IPS-11a (cell line): ENCODE measurements at regions not wholly inside any gene's neighbourhood (a gene's known extent, or its start where the extent isn't known, plus 50 kb on each side); places are given as distances from the start of the nearest gene placed in this dataset.

Experiments
- H3K4me3 ChIP-seq: one replicate; pipeline ENCODE4 v1.5.1; 2013; ENCODE audit warnings: low read depth, low read length, control low read depth

DNA sequence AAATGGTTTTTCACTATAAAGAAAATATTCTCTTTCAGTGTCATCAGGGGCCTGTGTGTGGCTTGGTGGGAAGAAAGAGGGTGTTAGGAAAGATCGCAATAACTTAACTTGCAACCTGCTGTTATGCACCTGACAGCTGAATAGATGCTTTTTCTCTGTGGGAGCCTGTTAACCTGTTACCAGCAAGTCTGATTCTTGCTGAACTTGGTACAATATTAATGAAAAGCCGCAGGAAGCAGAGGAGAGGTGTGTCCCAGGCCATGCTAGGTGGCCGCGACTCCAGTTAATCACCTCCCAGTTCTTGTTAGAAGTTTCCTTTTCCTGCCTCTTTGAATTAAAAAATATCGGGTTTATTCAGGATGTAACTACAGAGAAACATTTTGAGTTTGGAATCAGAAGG is 494.8 kb upstream of the AGA start:
- no peak overlapping the region for H3K4me3 ChIP-seq

DNA sequence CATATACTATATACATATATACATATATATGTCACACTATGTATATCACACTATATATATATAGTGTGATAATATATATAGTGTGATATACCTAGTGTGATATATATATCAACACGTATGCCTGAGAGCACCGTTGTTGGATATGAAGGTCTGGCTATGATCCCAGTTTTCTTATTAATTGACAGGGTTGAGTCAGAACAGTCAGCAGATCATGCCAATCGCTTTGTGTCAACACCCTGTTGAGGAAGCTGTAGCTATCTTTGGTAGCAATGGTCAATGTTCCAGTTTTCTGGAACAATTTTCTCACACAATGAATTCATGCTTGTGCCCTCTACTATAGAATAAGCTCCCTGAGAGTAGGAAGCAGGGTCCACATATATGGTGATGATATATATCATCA is 496.0 kb upstream of the AGA start:
- no peak overlapping the region for H3K4me3 ChIP-seq

DNA sequence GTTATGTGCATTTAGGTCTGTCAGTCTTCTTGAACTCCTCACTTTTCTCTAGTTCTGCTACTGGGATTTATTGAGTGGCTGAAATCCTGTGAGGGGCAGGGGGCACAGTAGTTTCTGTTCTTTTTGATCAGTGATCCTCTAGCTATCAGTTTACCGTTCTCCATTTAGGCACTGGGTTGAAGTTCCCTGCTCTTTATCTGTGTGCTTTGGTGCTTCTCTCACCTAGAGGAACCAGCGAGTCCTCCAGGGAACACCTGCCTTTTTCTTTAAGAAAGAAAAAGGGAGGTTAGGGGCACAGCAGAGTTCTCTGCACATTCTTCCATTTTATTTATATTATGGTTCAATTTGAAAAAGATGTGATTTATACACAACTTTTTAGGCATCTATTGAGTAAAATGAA is 503.0 kb upstream of the AGA start:
- H3K4me3 ChIP-seq = no peak overlapping the region

DNA sequence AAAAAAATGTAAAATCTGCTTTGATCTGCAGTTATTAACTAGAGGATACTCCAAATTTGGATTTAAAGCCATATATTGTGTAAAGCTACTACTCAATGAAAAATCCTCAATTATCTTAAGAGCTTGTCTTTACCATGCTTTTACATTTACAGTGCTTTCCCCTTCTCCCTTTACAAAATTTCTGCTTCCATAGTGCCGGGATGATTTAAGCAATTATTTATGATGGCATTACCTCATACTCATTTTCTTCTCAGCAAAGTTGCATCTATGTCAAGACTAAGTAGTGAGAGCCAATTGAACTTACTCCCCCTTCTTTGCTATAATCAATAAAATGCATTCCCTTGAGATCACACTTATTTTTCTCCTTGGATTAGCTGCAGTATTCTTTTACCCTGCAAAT is 505.4 kb upstream of the AGA start:
- H3K4me3 ChIP-seq = no peak overlapping the region

DNA sequence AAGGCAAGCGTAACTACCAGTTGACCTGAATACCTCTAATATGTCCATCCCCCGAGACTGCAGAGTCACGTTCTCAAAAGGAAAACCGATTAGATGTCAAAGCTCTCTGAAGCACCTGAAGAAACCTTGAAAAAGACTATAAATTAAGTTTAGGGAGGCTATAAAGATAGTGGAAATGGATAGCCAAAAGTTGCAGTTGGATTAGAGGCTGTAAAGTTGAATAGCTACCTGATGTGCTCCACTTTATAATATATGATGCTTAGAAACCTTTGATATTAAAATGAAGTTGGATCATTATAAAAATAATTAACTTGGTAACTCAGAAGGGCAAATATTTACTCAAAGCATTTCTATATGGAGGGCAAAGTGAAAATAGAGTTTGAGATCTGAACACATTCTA is 506.6 kb upstream of the AGA start:
- no peak overlapping the region for H3K4me3 ChIP-seq

DNA sequence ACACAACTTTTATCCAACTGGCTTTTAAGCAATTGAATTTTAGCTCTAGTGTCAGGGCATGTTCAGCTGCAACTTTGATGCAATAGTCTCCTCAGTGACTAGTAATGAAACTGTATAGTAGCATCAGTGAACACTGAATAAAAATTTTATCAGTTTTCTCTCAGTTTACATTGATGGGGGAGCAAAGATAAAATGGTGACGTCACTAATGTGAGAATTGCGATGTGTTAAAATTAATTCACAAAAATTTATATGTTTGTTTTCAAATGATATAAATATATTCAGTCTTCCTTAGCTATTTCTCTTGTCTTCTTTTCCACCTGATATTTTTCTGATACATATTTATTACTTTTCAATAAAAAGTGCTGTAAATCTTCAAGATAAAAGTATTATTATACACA is 508.8 kb upstream of the AGA start:
- no peak overlapping the region for H3K4me3 ChIP-seq

DNA sequence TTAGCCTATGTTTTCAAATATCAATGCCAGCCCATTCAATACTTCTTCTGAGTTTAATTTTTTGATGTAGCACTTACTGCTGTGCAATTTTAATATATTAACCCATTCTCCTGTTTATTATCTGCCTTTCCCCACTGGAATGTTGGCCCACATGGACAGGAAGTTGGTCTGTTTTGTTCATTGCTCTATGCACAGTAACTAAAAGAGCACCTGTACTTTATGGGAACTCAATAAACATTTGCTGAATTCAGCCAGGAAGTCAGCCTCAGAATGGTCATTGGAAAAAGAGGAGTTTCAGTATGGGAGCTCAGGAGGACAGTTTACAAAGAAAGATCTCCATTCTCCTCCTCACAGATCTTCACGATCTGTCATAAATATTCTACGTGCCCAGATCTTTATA is 510.5 kb upstream of the AGA start:
- H3K4me3 ChIP-seq = no peak overlapping the region

DNA sequence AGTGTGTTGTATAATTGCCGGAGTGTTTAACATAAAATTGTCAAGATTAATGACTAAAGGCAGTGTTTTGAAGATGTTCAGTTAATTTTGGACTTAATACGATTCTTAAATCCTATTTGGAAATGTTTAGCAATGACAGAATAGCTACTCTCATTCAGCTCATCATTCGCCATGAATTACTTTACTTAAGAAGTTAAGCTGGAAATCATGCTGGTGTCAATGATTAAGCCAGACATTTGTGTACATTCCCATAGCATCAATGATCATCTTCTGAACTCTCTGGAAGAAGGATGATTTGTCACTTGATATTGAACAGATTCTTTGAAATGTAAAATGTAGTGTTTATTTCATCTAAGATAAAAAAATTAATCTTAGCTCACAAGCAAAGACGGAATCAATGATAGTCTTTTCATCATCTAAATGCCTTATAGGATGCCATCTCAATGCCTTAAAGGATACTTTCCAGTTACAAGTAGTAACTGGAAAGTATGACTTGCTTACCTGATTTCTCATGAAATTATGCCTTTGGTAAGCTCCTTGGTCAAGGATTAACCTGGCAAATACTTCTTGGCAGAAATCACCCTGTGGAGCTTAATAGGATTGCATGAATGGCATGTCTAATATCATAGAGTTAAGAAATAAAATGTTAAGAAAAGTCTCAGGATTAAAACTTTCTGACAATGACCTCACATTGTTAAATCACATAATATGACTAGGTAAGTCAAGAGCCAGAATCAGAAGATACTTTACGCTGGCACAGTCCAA is 515.5 kb upstream of the AGA start:
- no peak overlapping the region for H3K4me3 ChIP-seq

DNA sequence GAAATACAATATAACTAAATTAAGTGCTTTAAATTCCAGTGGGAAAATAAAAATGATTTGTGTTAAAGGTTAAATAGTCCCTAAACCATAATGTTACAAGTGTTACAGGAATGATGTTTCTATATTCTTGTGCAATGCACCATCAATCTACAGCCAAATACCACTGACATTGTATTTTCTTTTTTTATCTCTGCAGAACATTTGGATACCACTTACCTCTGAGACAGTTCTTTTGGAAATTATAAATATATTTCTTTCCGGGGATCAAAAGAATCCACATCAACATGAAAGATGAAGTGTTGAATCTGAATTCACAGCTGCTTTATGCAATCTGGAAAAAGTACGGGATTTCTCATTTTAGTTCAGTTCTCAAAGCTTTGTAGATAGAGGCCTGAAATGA is 518.3 kb upstream of the AGA start:
- no peak overlapping the region for H3K4me3 ChIP-seq

DNA sequence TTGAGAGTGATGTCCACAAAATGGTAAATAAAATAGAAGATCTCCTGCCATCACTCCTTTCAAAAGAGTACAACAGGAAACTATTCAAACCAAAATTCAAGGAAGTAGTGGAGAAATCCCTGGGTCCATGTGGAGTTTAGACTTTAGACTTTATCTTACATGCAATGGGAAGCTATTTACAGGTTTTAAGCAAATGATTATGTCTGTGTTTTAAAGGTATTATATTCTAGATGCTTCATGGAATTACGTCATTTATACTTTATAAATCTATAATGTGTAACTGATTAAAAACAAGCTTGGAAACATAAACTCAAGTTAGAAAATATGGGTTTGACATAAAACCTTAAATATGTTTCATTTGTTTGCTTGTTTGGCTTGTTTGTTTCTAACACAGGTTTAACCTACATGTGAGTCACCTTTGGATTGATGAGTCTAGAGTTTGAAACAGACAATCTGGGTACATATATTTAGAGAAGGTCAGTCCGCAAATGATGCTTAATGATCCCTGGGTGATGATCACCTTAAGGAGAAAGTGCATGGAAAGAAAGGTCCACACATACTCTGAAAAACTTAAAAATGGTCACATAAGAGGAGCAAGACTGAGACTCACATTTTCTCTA is 519.6 kb upstream of the AGA start:
- H3K4me3 ChIP-seq = no peak overlapping the region

DNA sequence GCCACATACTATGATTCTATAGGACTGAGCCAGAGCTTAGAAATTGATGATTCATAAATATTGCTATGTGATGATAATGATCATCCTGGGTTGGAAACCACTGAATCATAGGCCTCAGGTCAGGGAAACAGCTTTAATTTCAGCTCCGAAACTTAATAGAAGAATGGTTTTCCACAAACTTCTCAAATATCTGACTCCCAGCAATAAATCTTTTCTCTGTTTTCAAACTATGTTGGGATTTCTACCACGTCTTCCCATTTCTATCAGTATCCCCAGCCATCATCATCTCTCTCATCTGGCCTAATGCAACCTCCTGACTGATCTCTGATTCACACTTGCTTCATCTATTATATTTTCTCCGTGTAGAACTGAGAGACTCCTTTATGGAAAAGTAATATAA is 521.8 kb upstream of the AGA start:
- no peak overlapping the region for H3K4me3 ChIP-seq

DNA sequence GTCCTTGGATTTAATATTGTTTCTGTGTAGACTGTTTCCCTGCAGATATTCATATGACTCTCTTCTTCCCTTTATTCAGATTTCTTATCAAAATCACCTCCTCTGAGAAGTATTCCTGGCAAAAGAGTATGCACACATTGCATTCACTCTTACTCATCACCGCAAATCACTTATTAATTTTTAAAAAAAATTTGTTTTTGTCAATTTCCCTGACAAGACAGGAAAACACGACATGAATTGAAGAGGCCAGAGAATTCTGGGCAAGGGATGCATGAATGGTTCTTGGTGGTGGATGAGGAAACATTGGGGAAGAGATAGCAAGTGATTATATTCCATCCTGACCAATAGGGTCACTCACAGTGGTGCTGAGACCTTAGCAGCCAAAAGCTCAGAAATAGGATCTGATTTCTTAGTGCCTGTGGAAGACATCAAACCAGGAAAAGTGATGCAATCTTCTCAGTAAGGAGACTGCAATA is 522.5 kb upstream of the AGA start:
- H3K4me3 ChIP-seq = no peak overlapping the region

DNA sequence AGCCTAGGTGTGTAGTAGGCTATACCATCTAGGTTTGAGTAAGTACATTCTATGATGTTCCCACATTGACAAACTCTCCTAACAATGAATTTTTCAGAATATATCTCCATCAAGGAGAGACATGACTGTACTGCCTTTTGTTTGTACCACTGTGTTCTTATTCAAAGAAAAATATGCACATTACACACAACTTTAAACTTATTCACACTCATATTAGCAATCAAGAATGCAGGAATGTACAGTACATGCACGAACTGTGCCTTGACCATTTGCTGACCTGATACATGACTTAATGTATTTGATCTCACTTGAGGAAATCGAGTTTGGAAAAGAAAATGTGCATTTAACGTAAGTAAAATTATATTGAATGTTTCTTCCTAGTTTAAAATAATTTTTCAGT is 525.1 kb upstream of the AGA start:
- H3K4me3 ChIP-seq = no peak overlapping the region

DNA sequence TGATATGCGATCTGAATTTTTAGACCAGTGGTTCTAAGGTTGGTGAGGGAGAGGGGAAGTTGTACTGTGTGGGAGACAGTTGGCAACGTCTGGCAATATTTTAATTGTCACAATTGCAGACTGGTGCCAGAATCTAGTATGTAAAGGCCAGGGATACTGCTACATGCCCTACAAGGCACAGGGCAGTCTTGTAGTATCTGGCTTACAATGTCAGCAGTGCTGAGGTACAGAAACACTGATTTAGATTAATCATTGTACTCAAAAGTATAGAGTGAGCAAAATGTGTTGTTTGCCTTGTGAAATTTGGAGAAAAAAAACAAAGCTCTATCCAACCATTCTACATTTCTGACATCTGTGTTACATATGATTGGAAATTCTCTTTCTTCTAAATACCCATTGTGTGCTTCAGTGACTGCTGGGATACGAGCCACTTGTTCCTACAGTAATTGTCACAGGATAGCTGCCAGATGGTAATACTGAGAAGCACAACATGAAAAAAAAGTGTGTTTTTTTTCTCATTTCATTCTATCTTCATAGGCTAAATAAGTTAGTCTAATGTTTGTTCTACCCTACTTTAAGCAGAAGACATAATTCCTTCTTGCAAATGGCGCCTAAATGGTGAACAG is 526.7 kb upstream of the AGA start:
- H3K4me3 ChIP-seq = no peak overlapping the region

DNA sequence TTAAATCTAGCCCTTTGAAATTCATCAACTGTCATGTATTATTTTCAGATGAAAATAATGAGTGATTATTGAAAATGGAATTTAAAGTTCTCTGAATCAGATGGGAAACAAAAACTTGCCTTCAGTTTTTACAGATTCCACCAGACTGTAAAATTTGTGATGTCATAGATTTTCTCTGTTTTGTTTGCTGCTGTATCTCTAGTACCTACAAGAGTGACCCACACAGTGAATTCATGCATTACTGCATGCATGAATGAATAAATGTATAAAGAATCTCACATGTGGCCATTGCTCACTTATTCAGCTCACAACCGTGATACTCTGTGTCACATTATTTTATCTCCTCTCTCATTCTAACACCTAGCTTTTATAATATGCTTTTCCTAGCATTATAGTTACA is 532.2 kb upstream of the AGA start:
- H3K4me3 ChIP-seq = no peak overlapping the region

DNA sequence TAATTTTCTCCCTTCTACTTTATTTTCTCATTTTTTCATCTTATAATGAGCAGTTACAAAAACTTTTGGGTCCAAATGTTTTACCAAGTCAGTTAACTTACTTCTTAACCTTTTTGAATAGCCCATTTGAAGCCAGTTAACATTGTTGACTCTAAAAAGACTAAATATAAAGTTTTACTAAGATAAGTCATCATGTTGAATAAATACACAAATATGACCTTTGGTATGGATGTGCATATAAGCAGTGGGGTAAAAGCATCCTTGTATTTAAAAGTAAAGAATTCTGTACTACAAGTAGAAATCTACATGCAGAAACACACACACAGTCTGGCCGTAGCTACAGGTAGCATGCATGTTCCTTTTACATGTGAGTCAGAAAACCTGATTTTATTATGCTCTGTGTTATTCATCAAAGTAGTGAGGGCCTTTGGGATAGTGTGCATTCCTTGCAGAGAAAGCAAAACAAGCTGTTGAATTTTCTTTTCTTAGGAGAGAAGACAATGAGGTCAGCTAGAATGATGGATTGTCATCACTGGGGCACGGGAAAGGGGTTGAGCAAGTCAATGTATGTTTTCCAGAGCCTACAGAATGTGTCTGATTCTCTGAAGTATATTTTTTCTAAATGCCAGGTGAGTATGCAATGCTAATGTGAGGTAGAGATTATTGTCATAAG is 533.2 kb upstream of the AGA start:
- no peak overlapping the region for H3K4me3 ChIP-seq

DNA sequence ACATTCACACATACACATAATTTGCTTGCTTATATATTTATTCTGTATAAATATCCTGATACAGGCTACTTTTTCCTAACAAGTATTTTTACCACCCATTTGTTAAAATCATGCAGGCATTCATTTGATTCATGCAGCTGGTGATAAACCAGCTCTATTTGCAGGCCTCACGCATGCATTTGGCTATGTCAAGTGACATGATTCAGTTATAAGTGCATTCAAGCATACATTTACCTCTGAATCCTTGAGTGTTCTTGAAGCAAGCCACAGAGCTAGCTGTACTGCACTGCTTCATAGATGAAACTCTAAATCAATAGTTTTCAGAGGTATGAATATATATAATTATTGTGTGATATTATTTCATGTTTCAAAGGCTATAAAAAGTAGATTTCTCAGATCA is 544.0 kb upstream of the AGA start:
- no peak overlapping the region for H3K4me3 ChIP-seq

DNA sequence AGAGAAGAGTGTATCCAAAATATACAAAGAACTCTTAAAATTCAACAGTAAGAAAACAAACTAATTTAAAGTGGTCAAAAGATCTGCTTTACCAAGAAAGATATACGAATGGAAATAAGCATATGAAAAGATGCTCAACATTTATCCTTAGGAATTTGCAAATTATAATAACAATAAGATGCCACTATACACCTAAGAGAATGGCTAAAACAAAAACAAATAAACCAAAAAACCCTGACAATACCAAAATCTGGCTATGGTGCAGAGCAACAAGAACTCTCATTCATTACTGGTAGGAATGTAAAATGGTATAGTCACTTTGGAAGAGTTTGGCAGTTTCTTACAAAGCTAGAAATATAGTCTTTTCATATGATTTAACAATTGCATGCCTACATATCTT is 545.7 kb upstream of the AGA start:
- H3K4me3 ChIP-seq = no peak overlapping the region

DNA sequence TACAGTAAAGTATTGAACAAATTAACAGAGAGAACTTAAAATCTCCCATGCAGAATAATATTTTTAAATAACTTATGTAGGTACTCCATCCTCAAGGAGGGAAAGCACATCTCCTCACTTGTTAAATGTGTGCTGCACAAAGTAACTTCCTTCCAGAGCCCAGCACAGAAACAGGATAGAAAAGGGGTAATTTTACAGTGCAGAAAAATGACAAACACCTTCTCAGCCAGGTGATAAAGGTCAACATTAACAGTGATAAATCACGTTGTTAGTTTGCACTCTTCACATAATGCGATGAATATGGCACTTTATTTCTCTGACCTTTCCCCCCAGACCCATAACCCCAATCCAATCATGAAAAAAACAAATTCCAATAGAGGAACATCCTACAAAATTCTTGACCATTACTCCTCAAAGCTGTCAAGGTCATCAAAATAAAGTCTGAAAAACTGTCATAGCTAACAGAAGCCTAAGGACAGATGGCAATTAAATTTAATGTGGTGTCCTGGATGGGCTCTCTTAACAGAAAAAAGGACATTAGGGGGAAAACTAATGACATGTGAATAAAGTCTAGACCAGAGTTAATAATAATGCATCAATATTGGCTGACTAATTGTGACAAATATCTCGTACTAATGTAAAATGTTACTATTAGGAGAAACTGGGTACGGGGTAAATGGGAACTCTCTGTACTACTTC is 547.4 kb upstream of the AGA start:
- H3K4me3 ChIP-seq = no peak overlapping the region

DNA sequence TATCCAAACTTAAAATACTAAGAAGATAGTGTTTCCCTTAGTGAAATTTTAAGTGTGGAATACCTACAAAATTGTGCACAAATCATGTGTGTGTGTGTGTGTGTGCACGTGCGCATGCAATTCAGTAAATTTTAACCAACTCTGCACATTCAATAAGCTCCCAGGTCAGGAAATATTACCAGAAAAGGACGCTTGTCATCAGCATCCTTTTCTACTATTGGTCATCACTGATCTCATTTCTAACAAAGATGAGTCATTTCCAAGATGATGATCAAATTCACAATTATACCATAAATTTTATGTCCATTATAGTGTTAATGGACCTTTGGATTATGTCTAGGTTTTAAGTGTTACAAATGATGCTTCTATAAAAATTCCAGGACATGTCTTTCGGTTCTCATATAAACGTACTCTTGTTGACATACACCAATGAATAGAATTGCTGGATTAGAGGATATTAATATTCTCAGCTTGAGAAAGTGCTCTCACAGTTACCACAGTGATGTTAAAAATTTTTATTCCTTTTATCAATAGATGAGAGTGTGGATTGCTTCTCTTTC is 560.9 kb upstream of the AGA start:
- no peak overlapping the region for H3K4me3 ChIP-seq

DNA sequence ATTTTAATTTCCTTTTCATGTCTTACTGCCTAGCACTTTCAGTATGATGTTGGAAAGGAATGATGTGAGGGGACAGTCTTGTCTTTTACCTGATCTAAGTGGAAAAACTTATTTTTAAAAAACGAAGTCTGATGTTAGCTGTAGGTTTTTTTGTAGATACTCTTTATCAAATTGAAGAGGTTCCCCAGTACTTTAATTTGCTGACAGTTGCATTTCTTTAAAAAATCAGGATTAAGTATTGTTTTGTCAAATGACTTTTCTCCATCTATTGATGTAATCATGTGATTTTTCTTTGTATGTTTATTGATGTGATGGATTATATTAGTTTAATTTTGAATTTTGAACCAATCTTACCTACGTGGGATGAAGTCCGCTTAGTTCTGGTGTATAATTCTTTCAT is 568.4 kb upstream of the AGA start:
- H3K4me3 ChIP-seq = no peak overlapping the region
